HG02610 (cell line): ENCODE measurements at regions not wholly inside any gene's neighbourhood (a gene's known extent, or its start where the extent isn't known, plus 50 kb on each side); places are given as distances from the start of the nearest gene placed in this dataset.
"Not testable (repeated sequence)": the region's sequence is repeated elsewhere in the genome, so short reads cannot be mapped to it uniquely, and the experiment has no call there.

Experiments
- ATAC-seq: cut with Tn5 transposase; IDR thresholded peaks from one replicate; pipeline ENCODE4 v1.9.1; 2021; ENCODE audit warnings: mild to moderate bottlenecking, moderate library complexity; ENCODE audit not compliant: unreplicated experiment

GRCh38 chr2:183892315-183892941 is 705.9 kb upstream of the ZNF804A start:
- ATAC-seq = no peak

- ATAC-seq = no peak
Measured at GRCh38 chr2:183898641-183899040, 699.7 kb upstream of the ZNF804A start.

GRCh38 chr2:183901931-183902330 is 696.4 kb upstream of the ZNF804A start:
- no peak for ATAC-seq

DNA sequence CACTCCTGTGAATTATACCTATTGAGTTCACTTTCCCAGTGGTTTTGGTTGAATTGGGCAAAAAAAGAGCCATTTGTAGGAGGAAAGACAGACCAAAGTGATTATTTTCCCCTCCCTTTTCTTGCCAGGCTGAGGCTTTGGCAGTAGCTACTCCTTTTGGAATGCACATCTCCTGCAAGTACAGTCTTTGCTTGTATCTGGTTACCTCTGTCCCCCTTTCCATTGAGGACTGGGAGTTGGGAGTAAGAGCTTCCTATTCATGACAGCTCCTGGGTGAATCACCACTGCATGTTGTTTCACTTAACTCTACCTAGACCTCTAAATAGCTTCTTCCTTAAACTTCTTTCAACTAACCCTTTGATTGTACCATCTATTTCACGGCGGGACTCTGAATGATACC is 695.3 kb upstream of the ZNF804A start:
- ATAC-seq = no peak

DNA sequence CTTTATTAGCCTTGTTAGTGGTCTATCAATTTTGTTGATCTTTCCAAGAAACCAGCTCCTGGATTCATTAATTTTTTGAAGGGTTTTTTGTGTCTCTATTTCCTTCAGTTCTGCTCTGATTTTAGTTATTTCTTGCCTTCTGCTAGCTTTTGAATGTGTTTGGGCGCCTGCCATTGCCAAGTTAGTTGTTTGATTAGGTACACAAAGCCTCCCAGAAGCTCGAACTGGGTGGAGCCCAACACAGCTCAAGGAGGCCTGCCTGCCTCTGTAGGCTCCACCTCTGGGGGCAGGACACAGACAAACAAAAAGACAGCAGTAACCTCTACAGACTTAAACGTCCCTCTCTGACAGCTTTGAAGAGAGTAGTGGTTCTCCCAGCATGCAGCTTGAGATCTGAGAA is 682.3 kb upstream of the ZNF804A start:
- ATAC-seq = not testable (repeated sequence)

DNA sequence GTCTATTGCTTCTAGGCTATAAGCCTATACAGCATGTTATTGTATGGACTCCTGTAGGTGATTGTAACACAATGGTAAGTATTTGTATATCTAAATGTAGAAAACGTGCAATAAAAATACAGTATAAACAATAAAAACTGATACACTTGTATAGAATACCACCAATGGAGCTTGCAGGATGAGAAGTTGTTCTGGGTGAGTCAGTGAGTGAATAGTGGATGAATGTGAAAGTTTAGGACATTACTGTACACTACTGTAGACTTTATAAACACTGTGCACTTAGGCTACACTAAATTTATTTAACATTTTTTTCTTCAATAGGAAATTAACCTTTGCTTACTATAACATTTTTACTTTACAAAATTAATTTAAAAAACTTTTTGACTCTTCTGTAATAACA is 679.2 kb upstream of the ZNF804A start:
- no peak for ATAC-seq

DNA sequence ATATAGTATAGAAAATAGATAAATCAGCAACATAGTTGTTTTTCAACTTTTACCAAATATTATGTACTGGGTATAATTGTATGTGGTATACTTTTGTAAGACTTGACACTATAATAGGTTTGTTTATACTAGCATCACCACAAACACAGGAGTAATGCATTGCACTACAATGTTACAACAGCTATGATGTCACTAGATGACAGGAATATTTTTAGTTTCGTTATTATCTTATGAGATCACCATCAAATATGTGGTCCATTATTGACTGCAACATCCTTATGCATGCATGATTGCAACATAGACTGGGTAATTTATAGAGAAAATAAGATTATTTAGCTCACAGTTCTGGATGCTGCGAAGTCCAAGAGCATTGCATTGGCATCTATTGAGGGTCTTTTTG is 678.4 kb upstream of the ZNF804A start:
- no peak for ATAC-seq

DNA sequence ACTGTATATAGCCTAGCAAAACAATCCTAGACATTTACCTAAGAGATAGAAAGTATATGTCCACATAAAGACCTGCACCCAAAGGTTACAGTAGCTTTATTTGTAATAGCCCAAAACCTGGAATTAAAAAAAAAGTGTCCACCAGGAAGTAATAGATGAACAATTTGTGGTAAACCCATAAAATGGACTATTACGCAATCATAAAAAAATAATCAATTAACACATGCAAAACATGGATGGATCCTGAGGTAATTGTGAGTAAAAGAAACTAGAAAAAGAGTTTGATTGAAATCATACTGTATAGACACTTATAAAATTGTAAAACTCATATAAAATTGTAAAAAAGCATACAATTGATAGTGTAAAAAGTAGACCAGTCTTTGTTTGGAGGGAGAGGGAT is 673.0 kb upstream of the ZNF804A start:
- no peak for ATAC-seq

- no peak for ATAC-seq
Measured at GRCh38 chr2:183926433-183926832, 671.9 kb upstream of the ZNF804A start.

DNA sequence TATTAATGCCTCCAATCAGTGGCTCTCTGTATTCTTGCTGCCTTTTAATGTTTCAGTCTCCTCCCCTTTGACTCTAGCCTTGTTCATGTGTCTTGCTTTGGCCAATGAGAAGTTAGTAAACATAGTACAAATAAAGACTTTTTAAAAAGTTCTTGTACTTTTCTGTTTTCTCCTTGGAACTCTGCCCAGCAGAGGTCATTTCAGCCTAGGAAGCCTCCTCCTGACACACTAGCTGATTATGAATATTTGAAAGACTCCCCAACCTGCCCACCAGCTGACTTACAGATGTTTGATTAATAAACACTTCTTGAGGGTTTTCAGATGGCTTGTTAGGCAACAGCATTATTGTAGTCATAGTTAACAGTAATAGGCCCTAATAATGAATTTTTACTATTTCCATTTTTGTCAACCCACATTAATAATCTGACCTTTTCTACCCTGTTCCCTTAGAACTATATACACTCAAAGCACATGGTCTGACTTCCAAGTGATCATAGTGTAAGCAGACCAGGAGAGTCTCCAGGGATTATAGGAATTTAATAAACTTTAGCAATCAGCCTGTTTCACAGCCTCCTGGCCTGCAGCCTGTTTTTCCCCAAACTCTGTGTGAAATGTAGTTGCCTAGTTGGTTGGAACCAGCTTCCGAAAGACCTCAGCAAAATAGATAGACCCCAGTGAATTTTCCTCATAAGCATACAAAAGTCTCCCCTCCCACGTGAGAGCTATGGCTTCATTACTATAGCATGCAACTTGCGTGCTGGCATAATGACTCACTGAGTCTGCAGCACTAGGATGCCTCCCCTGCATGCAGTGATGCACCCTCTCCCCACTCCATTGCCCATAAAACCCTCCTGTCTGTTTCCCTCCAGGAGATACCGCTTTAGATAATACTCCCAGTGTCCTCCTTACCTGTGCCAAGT is 670.7 kb upstream of the ZNF804A start:
- no peak for ATAC-seq

DNA sequence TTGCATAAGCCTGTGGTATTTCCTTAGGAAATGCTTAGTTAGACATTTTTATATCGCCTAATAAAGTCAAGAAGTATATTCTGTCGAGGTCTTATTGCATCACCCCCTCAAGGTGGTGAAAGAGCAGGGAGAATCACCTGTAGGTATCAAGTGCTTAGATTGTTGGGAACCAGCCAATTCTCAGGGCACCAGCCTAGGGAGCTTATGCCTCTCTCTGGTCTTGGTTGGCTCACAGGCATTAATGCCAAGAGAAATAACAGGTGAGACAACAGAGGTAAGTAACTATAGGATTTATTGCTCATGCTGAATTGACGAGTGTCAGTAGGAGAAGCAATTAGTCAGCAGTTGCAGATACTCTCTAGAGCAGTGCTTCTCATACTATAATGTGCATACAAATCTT is 663.3 kb upstream of the ZNF804A start:
- no peak for ATAC-seq

GRCh38 chr2:183937220-183937619 is 661.1 kb upstream of the ZNF804A start:
- no peak for ATAC-seq

- ATAC-seq = no peak
Measured at GRCh38 chr2:183946193-183946592, 652.1 kb upstream of the ZNF804A start.

GRCh38 chr2:183948861-183949260 is 649.5 kb upstream of the ZNF804A start:
- ATAC-seq = no peak

DNA sequence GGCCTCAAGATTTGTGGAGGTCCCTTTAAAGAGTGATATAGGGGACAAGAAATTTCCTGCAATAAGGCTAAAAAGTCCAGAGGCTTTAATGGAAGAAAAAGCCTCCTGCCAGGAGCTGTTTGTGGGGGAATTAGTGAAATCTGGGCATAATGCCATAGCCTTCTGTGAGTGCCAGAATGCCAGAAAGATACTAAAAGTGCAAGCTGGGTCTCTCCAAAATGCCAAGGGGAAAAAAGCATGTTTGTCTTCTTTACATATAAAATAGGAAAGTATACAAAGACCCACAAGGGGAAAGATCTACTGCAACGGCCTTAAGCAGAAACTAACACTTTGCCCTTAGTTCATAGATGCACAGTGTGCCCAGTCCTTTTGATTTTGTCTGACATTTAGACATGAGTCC is 647.7 kb upstream of the ZNF804A start:
- ATAC-seq = no peak

DNA sequence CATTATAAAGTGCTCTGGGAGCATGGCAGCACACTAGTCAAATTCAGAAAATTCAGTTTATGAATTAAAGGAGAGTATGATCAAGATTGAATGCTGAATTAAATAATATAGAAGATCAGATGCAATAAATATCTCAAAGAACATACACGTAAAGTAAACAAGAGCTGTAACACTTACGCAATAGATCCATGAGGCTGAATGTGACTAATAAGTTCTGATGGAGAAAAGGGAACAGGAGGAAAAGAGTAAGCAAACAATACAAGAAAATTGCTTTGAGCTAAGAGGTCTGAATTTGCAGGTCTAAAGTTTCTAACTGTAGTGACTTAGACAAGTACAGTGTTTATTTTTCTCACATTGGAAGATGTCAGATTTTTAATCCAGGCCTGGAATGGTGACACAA is 646.7 kb upstream of the ZNF804A start:
- ATAC-seq = no peak

- ATAC-seq = no peak
Measured at GRCh38 chr2:183952741-183953140, 645.6 kb upstream of the ZNF804A start.

DNA sequence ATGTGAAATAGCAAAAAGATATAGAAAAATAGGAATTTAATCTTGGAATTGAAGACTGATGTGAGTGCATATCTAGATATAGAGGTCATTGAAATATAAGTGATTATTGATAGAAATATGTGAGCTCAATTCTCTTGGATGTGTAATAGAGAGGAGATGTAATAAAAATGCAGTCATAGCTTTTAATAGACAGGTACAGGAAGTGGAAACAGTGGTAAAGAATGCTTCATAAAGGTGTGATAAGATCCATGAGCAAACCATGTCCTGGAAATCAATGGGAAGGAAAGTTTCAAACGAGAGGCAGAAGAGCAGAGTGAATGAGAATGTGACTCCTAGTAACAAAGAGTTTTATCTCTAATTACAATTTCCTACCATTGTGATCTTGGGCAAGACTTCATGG is 634.7 kb upstream of the ZNF804A start:
- no peak for ATAC-seq

DNA sequence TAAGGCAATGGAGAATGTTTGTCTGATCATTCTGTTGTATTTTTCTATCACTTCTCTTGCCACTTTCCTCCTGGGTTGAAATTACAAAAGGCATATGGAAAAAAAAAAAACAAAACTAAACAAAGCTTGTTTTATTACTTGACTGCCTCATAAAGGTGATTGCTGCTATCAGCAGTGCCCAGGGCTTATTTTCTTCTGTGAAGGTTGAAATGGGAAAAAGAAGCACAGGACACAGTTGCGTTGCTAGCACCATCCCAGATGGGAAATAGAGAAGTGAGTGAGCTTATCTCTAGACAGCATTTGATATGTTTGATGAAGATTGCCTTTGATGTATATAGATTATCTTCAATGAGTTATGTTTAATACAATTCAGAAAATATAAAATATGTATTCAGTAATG is 633.8 kb upstream of the ZNF804A start:
- ATAC-seq = no peak

DNA sequence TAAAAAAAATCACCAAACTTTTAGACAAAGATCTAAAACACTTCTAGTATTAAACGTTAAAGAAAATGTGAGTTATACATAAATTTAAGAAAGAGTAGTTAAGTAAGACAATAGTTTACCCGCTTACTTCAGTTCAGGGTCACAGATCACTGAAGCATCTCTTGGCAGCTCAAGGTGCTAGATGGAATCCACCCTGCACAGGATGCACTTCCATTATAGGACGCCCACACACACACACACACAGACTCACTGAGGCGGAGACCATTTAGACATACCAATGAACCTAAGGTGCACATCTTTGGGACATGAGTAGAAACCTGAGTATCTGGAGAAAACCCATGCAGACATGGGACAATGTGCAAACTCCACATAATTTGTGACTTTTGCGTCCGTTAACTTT is 630.6 kb upstream of the ZNF804A start:
- ATAC-seq = no peak

GRCh38 chr2:183975676-183976075 is 622.7 kb upstream of the ZNF804A start:
- not testable (repeated sequence) for ATAC-seq

DNA sequence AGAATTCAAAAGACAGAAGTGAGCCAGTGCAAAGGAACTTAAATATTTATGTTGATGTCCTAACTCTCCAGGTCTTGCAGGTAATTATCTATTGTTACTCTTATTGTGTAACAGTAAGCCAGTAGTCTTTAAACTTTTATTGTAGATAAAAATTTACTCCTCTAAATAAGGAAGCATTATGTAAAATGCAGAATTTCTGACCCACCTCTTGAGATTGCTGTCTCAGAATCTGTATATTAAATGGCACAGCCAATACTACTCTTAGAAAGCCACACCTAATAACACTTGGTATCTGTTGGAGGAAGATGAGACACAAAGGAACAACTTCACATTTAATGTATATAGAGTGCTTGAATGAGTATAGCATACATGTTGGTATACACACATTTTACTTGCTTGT is 613.5 kb upstream of the ZNF804A start:
- no peak for ATAC-seq
